DOHH2 (cell line): ENCODE measurements at regions not wholly inside any gene's neighbourhood (a gene's known extent, or its start where the extent isn't known, plus 50 kb on each side); places are given as distances from the start of the nearest gene placed in this dataset.

ENCODE experiments used
- H3F3A ChIP-seq: fragments of 200-600 bp; sonication (generic), shearing (Covaris generic); 2 replicates; pipeline ENCODE4 v1.6.0; 2016; ENCODE audit warnings: antibody characterized with exemption, mild to moderate bottlenecking; ENCODE audit not compliant: control insufficient read depth, insufficient read depth
- H3K27ac ChIP-seq: fragments of 200-600 bp; sonication (generic); 2 replicates; pipeline ENCODE4 v1.5.1; 2014; ENCODE audit warnings: low read depth, mild to moderate bottlenecking, low read length, moderate library complexity
- H3K27me3 ChIP-seq: fragments of 200-600 bp; sonication (generic); 2 replicates; pipeline ENCODE4 v1.6.1; 2014; ENCODE audit warnings: mild to moderate bottlenecking, low read length, mixed read lengths; ENCODE audit not compliant: control insufficient read depth
- H3K36me3 ChIP-seq: fragments of 200-600 bp; sonication (generic); 2 replicates; pipeline ENCODE4 v1.6.1; 2014; ENCODE audit warnings: mild to moderate bottlenecking, low read length, moderate library complexity, mixed read lengths; ENCODE audit not compliant: control insufficient read depth
- H3K4me1 ChIP-seq: fragments of 200-600 bp; sonication (generic); 2 replicates; pipeline ENCODE4 v1.6.1; 2014; ENCODE audit warnings: mild to moderate bottlenecking, low read length, mixed read lengths; ENCODE audit not compliant: control insufficient read depth
- H3K4me2 ChIP-seq: fragments of 200-600 bp; sonication (generic); 2 replicates; pipeline ENCODE4 v1.6.0; 2014; ENCODE audit warnings: mild to moderate bottlenecking, low read length, moderate library complexity
- H3K4me3 ChIP-seq: fragments of 200-600 bp; sonication (generic); 2 replicates; pipeline ENCODE4 v1.5.1; 2014; ENCODE audit warnings: mild to moderate bottlenecking, low read length, mixed read lengths
- H3K79me2 ChIP-seq: fragments of 200-600 bp; sonication (generic); 2 replicates; pipeline ENCODE4 v1.6.1; 2014; ENCODE audit warnings: mild to moderate bottlenecking, low read length, mixed read lengths; ENCODE audit not compliant: control insufficient read depth
- H3K9me2 ChIP-seq: fragments of 200-600 bp; sonication (generic); replicated peaks from 2 replicates; pipeline ENCODE4 v1.6.1; 2014; ENCODE audit warnings: mild to moderate bottlenecking, low read length, mixed read lengths; ENCODE audit not compliant: control insufficient read depth
- H3K9me3 ChIP-seq: fragments of 200-600 bp; sonication (generic); 2 replicates; pipeline ENCODE4 v1.6.1; 2014; ENCODE audit warnings: antibody characterized with exemption, low read length, mixed read lengths; ENCODE audit not compliant: control insufficient read depth, insufficient read depth
- H4K20me1 ChIP-seq: fragments of 200-600 bp; sonication (generic); 2 replicates; pipeline ENCODE4 v1.6.0; 2014; ENCODE audit warnings: low read depth, mild to moderate bottlenecking, antibody characterized with exemption, low read length, moderate library complexity; ENCODE audit not compliant: control insufficient read depth, insufficient read depth
- EZH2phosphoT487 ChIP-seq: fragments of 200-600 bp; sonication (generic); IDR thresholded peaks from 2 replicates; pipeline ENCODE4 v1.6.1; 2017; ENCODE audit warnings: borderline replicate concordance, mild to moderate bottlenecking, antibody characterized with exemption, low read length, moderate library complexity, mixed read lengths
- TF ChIP-seq, protein P1 (sequence below): fragments of 200-600 bp; sonication (generic); IDR thresholded peaks from one replicate; pipeline ENCODE4 v1.5.1; 2014; ENCODE audit warnings: antibody characterized with exemption, mild to moderate bottlenecking, low read depth, low read length; ENCODE audit not compliant: poor library complexity, severe bottlenecking

DNA sequence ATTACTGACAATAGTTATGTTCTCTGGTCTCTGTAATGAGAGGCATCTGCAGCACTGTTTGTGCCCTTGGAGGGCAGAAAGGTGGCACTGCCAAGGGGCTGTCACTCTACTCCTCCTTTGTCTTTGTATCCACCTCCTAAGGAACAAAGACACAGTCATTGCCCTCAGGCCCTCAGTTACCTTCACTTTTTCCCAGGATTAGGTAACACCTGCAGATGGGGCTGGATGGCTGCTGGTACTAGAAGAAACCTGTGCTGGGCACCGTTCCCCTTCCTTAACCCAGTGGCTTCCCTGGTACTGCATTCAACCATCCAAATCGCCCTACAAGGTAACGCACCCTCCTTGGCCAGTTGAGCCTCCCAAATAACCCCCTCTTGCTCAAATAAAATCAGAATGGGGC is 246.9 kb upstream of the NEBL start:
- no peaks in the 10 kb centered on the region for H3F3A ChIP-seq
- no peaks in the 10 kb centered on the region for H3K36me3 ChIP-seq
- H3K4me3 ChIP-seq, result no peak overlapping the region
- no peak overlapping the region for H3K4me2 ChIP-seq
- no peaks in the 10 kb centered on the region for H3K9me2 ChIP-seq
- H3K27ac ChIP-seq, result no peak overlapping the region
- no peaks in the 10 kb centered on the region for H4K20me1 ChIP-seq
- TF ChIP-seq, protein P1, sequence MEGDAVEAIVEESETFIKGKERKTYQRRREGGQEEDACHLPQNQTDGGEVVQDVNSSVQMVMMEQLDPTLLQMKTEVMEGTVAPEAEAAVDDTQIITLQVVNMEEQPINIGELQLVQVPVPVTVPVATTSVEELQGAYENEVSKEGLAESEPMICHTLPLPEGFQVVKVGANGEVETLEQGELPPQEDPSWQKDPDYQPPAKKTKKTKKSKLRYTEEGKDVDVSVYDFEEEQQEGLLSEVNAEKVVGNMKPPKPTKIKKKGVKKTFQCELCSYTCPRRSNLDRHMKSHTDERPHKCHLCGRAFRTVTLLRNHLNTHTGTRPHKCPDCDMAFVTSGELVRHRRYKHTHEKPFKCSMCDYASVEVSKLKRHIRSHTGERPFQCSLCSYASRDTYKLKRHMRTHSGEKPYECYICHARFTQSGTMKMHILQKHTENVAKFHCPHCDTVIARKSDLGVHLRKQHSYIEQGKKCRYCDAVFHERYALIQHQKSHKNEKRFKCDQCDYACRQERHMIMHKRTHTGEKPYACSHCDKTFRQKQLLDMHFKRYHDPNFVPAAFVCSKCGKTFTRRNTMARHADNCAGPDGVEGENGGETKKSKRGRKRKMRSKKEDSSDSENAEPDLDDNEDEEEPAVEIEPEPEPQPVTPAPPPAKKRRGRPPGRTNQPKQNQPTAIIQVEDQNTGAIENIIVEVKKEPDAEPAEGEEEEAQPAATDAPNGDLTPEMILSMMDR, result no peak
- no peak for TF ChIP-seq EZH2phosphoT487
- no peaks in the 10 kb centered on the region for H3K4me1 ChIP-seq
- H3K27me3 ChIP-seq, result no peaks in the 10 kb centered on the region
- no peaks in the 10 kb centered on the region for H3K9me3 ChIP-seq
- H3K79me2 ChIP-seq, result no peaks in the 10 kb centered on the region

DNA sequence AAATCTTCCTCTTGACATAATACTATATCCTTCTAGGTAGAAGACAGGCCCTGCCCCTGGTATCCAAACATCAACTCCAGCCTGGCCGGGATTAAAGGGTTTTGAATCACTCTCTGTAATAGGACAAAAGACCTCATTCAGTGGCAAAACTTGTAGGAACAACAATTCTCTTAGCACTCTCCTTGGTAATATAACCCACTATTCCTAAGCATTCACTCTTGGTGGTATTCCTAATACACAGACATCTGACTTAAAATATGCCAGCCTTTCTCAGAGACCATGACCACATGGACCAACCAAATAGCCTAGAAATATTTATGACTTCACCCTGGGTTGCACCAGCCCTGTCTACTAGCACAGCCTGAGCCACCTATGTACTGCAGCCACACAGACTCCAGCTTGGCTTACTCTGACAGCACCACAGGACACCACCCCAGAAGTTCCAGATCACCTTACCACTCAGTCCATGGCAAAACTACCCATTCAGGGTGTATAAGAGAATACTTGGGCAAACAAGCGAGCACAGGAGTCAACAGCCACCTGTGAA is 244.9 kb upstream of the NEBL start:
- no peak overlapping the region for H3K27ac ChIP-seq
- H3K79me2 ChIP-seq, result no peaks in the 10 kb centered on the region
- H3K27me3 ChIP-seq, result no peaks in the 10 kb centered on the region
- H3F3A ChIP-seq, result no peaks in the 10 kb centered on the region
- no peaks in the 10 kb centered on the region for H3K4me1 ChIP-seq
- H3K4me3 ChIP-seq, result no peak overlapping the region
- H3K36me3 ChIP-seq, result no peaks in the 10 kb centered on the region
- H4K20me1 ChIP-seq, result no peaks in the 10 kb centered on the region
- H3K9me3 ChIP-seq, result no peaks in the 10 kb centered on the region
- H3K9me2 ChIP-seq, result no peaks in the 10 kb centered on the region
- TF ChIP-seq EZH2phosphoT487, result no peak
- TF ChIP-seq, protein P1, result no peak
- no peak overlapping the region for H3K4me2 ChIP-seq

DNA sequence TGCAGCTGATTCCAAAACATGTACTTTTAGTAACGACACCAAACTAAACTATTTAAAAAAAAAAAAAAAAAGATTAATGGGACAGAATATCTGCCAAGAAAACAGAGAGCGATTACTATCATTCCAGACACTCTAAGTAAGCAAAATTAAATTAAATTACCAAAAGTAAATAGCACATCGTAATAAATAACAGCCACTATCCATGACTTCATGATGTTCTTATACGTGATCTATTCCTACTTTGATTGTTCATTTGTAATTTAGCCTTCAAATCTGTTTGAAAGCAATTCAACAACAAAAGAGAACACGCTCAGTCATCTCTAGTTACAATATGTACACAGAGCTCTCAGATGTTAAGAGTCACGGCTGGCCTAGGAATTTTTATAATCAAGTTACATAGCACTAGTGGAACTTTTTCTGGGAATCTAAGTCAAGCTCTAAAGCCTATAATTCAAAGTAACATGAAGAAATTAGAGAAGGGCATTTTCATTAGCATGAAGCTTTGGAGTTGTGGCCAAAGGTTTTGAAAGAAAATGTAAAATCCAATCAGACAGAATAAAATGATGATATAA is 241.7 kb upstream of the NEBL start:
- H3K27ac ChIP-seq, result no peak overlapping the region
- no peaks in the 10 kb centered on the region for H3K9me2 ChIP-seq
- no peaks in the 10 kb centered on the region for H3K9me3 ChIP-seq
- H3K4me1 ChIP-seq, result no peaks in the 10 kb centered on the region
- no peaks in the 10 kb centered on the region for H3F3A ChIP-seq
- no peak overlapping the region for H3K4me3 ChIP-seq
- no peaks in the 10 kb centered on the region for H3K27me3 ChIP-seq
- no peak overlapping the region for H3K4me2 ChIP-seq
- no peak for TF ChIP-seq EZH2phosphoT487
- TF ChIP-seq, protein P1, result no peak
- H3K79me2 ChIP-seq, result no peaks in the 10 kb centered on the region
- H3K36me3 ChIP-seq, result no peaks in the 10 kb centered on the region
- no peaks in the 10 kb centered on the region for H4K20me1 ChIP-seq
